HG02588 (cell line): ENCODE measurements at regions not wholly inside any gene's neighbourhood (a gene's known extent, or its start where the extent isn't known, plus 50 kb on each side); places are given as distances from the start of the nearest gene placed in this dataset.
"Not testable (repeated sequence)": the region's sequence is repeated elsewhere in the genome, so short reads cannot be mapped to it uniquely, and the experiment has no call there.

Source experiments
- ATAC-seq: cut with Tn5 transposase; IDR thresholded peaks from one replicate; pipeline ENCODE4 v1.9.1; 2021; ENCODE audit warnings: mild to moderate bottlenecking, moderate library complexity; ENCODE audit not compliant: unreplicated experiment

DNA sequence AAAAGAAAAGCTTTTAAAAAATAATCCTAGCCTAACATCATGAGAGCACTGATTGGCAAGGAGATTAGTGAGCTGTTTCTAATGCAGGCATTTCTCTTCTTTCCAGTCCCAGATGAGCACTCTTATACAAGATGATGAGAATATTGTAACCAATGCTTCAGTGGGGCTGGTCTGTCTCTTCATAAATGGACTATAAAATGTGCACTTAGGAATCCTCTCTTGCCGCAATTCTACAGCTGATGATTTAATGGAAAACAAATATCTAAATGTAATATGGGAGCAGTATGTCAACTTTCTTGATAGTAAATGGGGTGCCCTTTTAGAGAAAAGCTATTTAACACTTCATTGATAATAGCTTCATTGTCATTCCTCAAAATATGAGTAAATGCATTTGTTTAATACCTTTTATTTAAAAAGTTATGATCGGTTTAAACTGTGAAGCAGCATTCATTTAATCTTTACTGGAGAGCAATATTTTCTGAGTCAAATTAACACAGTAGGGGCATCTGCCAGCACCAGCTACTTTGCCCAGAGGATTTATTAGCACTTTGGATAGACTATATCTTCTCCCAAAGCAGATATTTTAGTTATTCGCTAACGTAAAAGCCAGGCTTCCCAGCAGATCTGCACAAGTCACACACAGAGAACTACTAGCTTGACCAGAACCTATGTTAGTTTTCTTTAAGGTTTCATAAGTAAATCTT is 985.9 kb downstream of the DIPK2A start:
- no peak for ATAC-seq

DNA sequence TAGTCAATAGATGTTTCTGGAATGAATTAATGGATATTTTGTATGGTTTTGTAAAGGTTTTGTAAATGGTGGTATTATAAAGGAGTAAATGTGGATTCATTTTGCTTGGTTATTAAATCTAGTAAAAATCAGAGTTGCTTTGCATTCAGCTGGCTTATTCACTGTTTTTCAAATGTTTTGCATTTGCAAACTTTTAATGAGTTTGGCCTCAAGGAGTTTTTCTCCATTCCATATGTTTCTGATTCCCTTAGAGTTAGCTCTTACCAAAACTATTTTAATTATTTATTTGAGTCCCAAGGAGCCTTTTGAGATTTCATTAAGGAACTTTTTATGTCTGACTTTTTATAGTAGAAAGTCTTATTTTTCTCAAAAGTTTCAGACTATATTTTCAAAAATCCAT is 992.2 kb downstream of the DIPK2A start:
- no peak for ATAC-seq

- no peak for ATAC-seq
Observed at GRCh38 chr3:144966560-144966959, 994.9 kb downstream of the DIPK2A start.

DNA sequence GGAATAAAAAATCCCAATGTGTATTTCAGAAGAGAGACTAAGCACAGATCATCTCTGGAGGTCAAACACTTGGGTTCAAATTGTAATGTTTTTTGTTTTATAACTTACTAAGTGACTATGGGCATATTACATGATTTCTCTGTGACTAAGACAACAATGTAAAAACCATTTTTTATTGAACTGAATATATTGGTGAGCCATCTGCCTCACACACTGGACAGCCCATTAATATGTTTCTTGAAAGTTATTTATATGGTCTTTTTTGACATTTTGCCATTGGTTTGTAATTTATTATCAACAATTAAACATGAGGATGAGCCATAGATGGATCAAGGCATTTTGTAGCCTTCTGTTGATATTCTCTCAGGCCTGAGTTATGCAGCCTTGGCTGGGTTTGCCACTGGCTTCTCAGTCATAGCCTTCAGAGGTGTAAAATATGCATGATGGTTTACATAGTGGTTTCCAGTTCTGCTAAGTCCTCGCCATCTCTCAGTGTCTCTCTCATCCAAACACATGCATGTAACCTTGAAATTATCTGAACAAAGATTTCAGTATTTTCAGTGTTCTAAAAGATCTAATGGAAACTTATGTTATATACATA is 997.2 kb downstream of the DIPK2A start:
- no peak for ATAC-seq

DNA sequence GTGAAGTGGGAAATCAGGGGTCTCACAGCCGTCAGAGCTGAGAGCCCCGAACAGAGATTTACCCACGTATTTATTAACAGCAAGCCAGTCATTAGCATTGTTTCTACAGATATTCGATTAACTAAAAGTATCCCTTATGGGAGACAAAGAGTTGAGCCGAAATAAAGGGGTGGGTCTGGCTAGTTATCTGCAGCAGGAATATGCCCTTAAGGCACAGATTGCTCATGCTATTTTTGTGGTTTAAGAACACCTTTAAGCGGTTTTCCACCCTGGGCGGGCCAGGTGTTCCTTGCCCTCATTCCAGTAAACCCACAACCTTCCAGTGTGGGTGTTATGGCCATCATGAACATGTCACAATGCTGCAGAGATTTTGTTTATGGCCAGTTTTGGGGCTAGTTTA is 1012.9 kb downstream of the DIPK2A start:
- ATAC-seq, result not testable (repeated sequence)

DNA sequence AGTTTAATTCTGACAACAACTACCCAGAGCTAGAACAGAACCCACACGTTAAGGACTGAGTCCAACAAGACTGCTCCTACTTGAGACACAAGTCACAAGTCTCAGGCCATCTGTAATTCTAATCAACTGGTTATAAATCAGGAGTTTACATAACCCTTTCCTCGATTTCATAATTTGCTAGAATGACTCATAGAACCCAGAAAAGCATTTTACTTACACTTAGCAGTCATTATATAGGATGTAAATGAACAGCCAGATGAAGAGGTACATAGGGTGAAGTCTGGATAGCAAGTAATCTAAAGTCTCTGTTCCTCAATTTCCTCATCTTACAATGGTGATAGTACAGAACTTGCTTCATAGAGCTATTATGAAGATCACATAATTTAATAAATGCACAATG is 1018.2 kb downstream of the DIPK2A start:
- ATAC-seq, result no peak

- ATAC-seq, result no peak
Observed at GRCh38 chr3:144995856-144996255, 1024.2 kb downstream of the DIPK2A start.

DNA sequence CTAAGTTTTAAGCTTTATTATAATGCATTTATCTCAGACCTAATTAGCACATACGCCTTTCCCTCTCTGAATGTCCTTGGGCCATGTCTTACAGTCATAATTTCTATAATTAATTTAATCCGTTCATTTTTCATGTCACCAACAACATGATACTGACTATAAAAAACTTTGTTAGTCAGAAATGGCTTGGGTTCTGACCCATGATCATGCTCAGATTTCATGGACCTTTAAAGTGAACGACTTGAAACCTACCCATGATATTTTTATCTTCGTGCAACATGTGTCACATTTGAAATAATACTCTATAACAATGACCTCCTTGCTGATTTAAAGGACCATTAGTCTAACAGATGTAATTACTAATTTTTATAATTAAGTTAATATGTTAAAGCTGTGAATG is 1033.8 kb downstream of the DIPK2A start:
- no peak for ATAC-seq

DNA sequence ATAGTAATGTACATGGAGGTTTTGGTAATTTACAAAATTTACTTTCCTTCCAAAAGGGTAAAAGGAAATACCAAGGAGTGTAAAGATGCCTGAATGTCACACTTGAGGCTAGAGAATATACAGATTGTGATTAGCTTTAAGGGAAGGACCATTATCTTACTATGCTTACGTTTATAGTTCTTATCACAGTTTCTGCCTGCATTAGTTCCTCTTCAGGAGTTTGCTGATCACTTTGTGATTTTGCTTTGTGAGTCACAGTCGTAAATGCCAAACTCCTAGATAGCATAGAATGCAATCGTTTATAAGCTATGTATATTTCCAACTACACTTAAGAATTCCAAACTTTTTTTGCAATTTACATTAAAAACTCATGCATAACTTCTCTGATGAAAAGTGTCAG is 1034.6 kb downstream of the DIPK2A start:
- no peak for ATAC-seq

- no peak for ATAC-seq
Observed at GRCh38 chr3:145013931-145014330, 1042.3 kb downstream of the DIPK2A start.

DNA sequence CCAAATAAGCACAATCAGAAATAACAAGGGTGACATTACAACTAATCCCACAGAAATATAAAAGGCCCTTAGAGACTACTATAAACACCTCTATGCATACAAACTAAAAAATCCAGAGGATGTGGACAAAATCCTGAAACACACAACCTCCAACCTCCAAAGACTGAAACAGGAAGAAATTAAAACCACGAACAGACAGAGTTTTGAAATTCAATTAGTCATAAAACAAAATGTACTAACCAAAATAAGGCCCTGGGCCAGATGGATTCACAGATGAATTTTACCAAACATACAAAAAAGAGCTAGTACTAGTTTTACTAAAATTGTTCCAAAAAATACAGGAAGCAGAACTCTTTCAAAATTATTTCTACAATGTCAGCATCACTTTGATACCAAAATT is 1043.6 kb downstream of the DIPK2A start:
- ATAC-seq, result no peak

DNA sequence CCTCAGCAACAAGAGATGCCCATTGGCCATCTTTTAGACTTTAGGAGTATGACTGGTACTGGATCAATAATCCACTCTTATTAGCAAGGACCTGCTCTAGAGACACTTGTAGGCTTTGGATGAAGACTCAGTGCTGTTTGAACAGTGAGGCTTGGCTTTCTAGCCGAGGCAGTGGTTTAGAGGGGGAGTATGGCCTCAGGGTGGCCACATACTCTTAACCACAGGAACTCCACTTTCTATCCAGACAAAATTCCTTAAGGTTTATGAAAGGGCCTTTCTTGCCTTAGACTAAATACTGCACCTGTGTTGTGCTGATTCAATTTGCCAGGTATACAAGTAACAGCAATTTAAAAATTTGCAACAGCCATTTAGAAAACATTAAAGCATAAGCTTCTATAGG is 1046.3 kb downstream of the DIPK2A start:
- ATAC-seq, result no peak

DNA sequence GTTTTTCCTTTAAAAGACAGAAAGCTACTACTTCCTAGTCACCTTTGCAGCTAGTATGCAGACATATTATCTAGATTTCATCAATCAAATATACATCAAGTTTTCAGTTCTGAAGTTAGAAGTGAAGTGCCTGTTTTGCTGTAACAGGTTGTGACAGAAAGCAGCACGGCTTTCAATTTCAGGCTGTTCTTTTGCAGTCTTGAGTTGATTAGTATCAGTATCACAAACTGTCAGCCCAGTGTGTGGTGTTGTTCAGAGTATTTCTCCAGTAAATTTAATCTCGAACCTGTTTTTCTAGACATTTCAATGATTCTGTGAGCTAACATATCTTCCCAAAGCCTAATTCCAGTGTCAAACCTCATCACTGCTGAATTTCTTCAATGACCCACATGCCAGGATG is 1050.8 kb downstream of the DIPK2A start:
- no peak for ATAC-seq

GRCh38 chr3:145024700-145025099 is 1053.1 kb downstream of the DIPK2A start:
- no peak for ATAC-seq

DNA sequence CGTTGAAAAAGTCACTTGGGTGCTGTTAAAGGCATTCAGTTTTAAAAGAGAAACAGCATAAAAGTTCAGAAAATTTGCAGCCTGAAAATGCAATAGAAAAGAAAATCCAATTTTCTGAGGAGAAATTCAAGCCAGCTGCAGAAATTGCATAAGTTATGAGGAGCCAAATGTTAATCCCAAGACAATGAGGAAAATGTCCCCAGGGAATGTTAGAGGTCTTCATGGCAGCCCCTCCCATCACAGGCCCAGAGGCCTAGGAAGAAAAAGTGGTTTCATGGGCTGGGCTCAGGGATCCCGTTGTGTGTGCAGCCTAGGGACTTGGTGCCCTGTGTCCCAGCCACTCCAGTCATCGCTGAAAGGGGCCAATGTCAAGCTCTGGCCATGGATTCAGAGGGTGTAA is 1055.6 kb downstream of the DIPK2A start:
- ATAC-seq, result not testable (repeated sequence)

- ATAC-seq, result no peak
Observed at GRCh38 chr3:145032791-145033190, 1061.2 kb downstream of the DIPK2A start.

DNA sequence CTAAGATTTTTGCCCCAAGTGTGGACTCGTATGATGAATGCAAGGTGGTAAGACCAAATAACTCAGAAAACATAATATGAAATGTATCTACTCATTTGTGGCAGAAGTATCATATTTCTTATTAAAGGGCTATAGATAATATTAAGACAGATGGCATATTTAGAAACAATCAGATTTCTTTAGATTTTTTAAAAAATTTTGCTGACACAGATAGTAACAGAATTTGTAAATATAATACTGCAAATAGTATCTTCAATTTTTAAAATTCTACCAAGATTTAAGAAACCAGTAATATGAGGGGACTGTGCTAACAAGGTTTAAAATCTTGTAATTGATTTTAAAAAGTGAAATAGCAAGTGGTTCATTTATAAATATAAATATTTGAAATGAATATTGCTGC is 1064.1 kb downstream of the DIPK2A start:
- no peak for ATAC-seq

- not testable (repeated sequence) for ATAC-seq
Observed at GRCh38 chr3:145054055-145054454, 1082.4 kb downstream of the DIPK2A start.

DNA sequence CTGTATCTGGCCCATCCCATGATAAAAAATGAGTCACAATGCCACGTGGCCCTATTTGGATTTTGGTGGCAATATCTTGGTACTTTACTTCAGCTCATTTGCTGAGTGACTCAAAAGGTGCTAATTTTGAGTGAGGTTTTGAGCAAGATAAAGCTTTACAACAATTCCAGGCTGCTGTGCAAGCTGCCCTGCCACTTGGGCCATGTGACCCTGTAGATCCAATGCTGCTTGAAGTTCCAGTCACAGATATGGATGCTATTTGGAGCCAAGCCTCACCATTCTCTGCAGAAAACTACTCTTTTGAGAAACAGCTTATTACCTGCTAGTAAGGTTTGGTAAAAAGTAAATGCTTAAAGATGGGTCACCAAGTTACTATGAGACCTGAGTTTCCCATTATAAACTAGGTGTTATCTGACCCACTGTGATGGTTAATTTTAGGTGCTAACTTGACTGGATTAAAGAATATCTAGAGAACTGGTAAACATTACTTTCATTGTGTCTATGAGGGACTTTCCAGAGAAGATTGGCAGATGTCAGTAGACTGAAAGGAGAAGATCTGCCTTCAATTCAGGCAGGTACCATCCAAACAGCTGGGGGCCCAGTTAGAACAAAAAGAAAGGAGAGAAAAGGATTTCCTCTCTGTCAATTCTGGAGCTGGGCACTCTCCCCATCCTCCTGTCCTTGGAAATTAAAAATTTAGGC is 1083.9 kb downstream of the DIPK2A start:
- ATAC-seq, result peak; percentile 72

DNA sequence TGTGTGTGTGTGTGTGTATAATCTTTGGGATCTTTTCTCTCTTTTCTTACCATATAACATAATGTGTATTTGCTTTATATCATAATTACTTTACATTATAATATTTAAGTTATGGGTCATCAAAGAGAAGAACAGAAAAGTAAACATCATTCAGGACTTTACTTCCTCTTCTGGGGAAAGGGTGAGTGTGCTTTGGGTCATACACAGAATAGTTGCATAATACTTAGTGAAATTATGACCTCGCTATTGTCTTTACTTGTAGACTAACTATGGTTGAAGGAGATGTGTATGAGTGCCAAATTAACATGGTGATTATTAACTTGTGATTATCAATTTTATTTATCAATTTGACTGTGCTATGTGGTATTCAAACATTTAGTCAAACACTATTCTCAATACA is 1086.9 kb downstream of the DIPK2A start:
- no peak for ATAC-seq

GRCh38 chr3:145063616-145064015 is 1092.0 kb downstream of the DIPK2A start:
- ATAC-seq, result no peak

GRCh38 chr3:145070795-145071194 is 1090.2 kb downstream of the PLOD2 start:
- no peak for ATAC-seq
